RWPE1 (cell line): ENCODE measurements at regions not wholly inside any gene's neighbourhood (a gene's known extent, or its start where the extent isn't known, plus 50 kb on each side); places are given as distances from the start of the nearest gene placed in this dataset.
A peak's percentile ranks its signal among the peaks of the same experiment; 100 is the strongest.

Experiments used
- CTCF ChIA-PET: fragments of 350-600 bp; sonication (Branson Sonifier 250); formaldehyde crosslinking; extraction: SDS; loops from one replicate; lab custom pipeline; 2021; lab: Yijun Ruan, JAX
- POLR2A ChIA-PET: fragments of 400-600 bp; formaldehyde crosslinking; extraction: SDS; loops from one replicate; lab custom pipeline; 2020; ENCODE audit warnings: antibody characterized with exemption; ENCODE audit not compliant: low non-redundant PET; lab: Yijun Ruan, JAX
- DNase-seq: peaks from one replicate; pipeline ENCODE4 v3.0.0; 2012; ENCODE audit warnings: low spot score
- H3K27ac ChIP-seq: fragments of 450-650 bp; 2 replicates; pipeline ENCODE4 v1.5.1; 2017
- TF ChIP-seq, protein P1 (sequence below): fragments of 450-650 bp; conservative IDR thresholded peaks from 2 replicates; pipeline ENCODE4 v1.5.1; 2017; ENCODE audit warnings: low read depth, mild to moderate bottlenecking

DNA sequence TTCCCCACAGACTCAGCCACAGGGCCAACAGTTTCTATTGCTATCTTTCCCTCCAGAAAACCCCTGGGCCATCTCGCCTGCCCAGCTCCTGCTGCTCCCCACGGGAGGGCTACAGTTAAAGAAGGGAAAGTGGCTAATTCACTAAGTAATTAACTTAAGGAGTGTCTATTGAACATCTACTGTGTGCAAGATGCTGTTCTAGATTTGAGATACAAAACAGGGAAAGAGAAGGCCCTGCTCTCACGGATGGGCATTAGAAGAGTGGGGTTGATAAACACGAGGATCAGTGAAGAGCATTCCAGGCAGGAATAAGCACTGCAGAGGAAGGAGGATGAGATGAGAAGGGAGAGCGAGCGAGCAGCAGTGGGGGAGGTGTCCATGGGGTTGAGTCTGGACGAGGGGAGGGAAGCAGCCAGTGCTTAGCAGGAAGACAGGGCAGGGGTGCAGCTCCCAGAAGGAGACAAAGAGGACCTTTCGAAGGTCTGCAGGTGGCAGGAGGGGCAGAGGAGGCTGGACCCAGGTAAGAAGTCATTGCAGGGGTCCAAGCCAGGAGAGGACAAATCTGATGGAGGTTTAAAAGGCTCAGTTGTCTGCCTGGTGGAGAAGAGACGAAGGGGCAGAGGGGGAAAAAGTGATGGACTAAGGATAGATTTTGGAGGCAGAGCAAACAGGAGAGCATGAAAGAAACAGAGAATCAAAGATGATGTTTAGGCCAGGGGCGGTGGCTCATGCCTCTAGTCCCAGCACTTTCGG is 64.7 kb downstream of the KLF15 start:
- CTCF ChIA-PET: no interaction called here
- TF ChIP-seq, protein P1, sequence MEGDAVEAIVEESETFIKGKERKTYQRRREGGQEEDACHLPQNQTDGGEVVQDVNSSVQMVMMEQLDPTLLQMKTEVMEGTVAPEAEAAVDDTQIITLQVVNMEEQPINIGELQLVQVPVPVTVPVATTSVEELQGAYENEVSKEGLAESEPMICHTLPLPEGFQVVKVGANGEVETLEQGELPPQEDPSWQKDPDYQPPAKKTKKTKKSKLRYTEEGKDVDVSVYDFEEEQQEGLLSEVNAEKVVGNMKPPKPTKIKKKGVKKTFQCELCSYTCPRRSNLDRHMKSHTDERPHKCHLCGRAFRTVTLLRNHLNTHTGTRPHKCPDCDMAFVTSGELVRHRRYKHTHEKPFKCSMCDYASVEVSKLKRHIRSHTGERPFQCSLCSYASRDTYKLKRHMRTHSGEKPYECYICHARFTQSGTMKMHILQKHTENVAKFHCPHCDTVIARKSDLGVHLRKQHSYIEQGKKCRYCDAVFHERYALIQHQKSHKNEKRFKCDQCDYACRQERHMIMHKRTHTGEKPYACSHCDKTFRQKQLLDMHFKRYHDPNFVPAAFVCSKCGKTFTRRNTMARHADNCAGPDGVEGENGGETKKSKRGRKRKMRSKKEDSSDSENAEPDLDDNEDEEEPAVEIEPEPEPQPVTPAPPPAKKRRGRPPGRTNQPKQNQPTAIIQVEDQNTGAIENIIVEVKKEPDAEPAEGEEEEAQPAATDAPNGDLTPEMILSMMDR: no peak
- POLR2A ChIA-PET: no interaction called here
- H3K27ac ChIP-seq: no peak overlapping the region
- no peak for DNase-seq

DNA sequence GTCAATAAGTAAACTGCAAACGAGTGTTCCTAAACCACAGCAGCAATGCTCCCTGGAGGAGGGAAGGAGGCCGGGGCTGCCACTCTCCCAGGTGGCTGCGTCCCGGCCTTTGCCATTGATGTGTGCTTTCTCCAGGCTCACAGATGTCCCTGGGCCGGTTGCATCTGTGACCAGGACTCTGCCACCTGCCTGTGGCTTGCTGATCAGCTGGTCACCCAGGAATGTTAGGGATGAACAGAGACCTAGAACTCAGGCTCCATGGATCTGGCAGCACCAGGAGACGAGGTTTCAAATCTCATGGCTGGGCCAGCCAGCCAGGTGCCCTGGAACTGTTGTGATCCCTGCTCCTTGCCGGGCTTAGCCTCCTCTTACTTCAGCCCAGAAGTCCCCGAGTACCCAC is 65.7 kb downstream of the KLF15 start:
- ChIA-PET CTCF (no interaction called here), POLR2A (no interaction called here)
- H3K27ac ChIP-seq: no peak overlapping the region
- TF ChIP-seq, protein P1: no peak
- DNase-seq: no peak

DNA sequence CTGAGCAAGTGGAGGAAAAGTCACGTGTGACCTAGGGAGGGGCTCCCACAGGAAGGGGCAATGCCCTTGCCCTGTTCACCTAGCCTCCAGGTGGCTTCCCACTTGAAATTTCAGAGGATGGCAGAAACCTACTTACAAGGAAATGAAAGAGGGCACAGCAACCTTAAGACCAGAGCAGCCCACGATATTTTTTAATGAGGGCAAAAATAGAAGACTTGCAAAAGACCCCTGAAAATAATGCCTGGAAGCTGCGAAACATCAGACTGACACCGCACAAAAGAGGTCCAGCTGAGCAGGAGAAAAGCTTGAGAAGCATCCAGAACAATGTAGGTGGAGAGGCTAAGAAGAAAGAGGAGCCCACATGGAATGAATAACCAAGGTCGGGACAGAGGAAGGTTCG is 66.1 kb downstream of the KLF15 start:
- POLR2A ChIA-PET: no interaction called here
- H3K27ac ChIP-seq: no peak overlapping the region
- CTCF ChIA-PET: no interaction called here

DNA sequence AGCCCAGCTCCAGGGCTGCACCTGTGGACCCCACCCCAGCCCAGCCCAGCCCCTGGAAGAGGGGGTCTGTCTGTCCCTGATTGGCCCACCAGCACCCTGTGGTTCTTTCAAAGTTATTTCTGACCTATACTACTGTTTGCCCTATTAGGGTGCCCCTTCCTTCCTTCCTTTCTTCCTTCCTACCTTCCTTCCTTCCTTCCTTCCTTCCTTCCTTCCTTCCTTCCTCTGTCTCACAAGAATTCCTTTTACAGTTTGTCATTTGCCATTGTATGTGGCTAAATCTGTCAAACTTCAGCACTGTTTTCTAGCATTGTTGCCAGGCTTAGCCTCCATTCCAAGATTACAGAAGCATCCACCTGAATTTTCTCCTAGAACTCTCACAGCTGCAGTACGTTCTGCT is 66.9 kb downstream of the KLF15 start:
- ChIA-PET POLR2A (no interaction called here), CTCF (no interaction called here)
- TF ChIP-seq, protein P1: no peak
- no peak for DNase-seq
- no peak overlapping the region for H3K27ac ChIP-seq

More for the DNA sequence above, 66.1 kb downstream of the KLF15 start:
- TF ChIP-seq, protein P1: no peak
- DNase-seq: no peak

DNA sequence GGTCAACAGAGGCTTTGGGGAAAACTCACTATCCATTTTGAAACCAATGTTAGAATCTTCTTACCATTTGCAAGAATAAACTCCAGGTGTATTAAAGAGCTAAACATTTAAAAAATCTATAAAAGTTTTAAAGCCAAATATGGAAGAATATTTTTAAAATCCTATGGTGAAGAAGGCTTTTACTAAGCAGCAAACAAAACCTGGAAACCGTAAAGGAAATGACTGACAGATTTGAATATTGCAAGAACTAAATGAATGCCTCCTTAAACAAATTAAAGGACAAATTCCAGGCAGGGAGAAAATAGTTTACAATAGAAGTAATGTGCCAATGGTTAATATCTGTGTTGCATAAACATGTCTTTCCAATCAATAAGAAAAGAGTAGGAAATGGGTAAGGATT is 68.1 kb downstream of the KLF15 start:
- DNase-seq: no peak
- CTCF ChIA-PET: no interaction called here
- TF ChIP-seq, protein P1: no peak
- POLR2A ChIA-PET: no interaction called here
- no peak overlapping the region for H3K27ac ChIP-seq

DNA sequence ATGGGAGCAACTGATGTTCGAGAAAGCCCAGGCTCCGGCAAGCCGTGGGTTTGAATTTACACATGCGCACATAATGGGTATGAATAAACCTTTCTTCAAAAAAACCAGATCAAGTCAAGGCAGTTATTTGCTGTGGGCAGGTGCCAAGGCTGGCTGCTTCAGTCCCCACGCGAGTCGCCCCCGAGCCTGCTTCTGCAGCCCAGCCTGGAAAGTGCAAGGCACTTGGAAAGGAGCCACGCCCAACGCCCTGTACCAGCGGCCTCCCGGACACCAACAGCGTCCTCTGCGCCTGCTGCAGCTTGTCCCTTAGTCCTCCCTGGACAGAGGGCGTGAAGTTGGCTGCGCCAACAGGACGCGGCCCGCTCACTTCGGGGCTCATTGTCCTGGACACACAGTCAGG is 68.9 kb downstream of the KLF15 start:
- DNase-seq: no peak
- TF ChIP-seq, protein P1: no peak
- POLR2A ChIA-PET: no interaction called here
- peak overlapping the region; percentile 72 for H3K27ac ChIP-seq
- CTCF ChIA-PET: no interaction called here
